Subcutaneous abdominal adipose tissue (tissue), 5 donors: ENCODE measurements at regions not wholly inside any gene's neighbourhood (a gene's known extent, or its start where the extent isn't known, plus 50 kb on each side); places are given as distances from the start of the nearest gene placed in this dataset.
"Not testable (repeated sequence)": the region's sequence is repeated elsewhere in the genome, so short reads cannot be mapped to it uniquely, and the experiment has no call there.

ENCODE experiments used
- H3K27ac ChIP-seq: one replicate; pipeline ENCODE4 v1.7.0; 2013; ENCODE audit warnings: low read depth, mild to moderate bottlenecking, inconsistent platforms, low read length, moderate library complexity
- H3K27me3 ChIP-seq, 5 donors: one replicate each; pipeline ENCODE4 v1.7.0; 2013; ENCODE audit warnings: low read length in 5 of 5, inconsistent platforms in 1 of 5; ENCODE audit not compliant: control insufficient read depth in 5 of 5, insufficient read depth in 4 of 5
- H3K36me3 ChIP-seq, 5 donors: one replicate each; pipeline ENCODE4 v1.7.0; 2013; ENCODE audit warnings: low read length in 5 of 5; ENCODE audit not compliant: control insufficient read depth in 5 of 5, insufficient read depth in 5 of 5
- H3K4me1 ChIP-seq, 5 donors: one replicate each; pipeline ENCODE4 v1.7.0; 2013; ENCODE audit warnings: low read length in 5 of 5, mild to moderate bottlenecking in 3 of 5, moderate library complexity in 1 of 5; ENCODE audit not compliant: control insufficient read depth in 5 of 5, insufficient read depth in 5 of 5
- H3K4me3 ChIP-seq, 5 donors: one replicate each; pipeline ENCODE4 v1.7.0; 2013; ENCODE audit warnings: low read length in 5 of 5, low read depth in 1 of 5
- H3K9ac ChIP-seq, 5 donors: one replicate each; pipeline ENCODE4 v1.7.0; 2013; ENCODE audit warnings: low read length in 5 of 5, mild to moderate bottlenecking in 4 of 5, moderate library complexity in 3 of 5
- H3K9me3 ChIP-seq, 5 donors: one replicate each; pipeline ENCODE4 v1.7.0; 2013; ENCODE audit warnings: low read length in 5 of 5; ENCODE audit not compliant: control insufficient read depth in 5 of 5
- donor health status: healthy.
- donor health status: healthy.
- donor health status: healthy.
- donor health status: healthy.
- donor health status: healthy.

DNA sequence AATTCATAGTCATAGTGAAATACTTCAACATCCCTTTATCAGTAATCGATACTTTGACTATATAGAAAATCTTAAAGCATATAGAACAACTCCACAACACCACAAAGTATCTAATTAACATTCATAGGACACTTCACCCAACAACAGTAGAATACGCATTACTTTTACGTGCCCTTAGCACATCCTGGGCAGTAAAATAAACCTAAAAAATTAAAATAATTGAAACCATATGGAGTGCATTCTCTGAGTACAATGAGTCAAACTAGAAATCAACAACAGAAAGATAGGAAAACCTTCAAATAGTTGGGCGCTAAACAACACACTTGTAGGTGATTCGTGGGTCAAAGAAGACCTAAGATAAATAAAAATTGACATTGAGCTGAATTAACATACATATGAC lies 442.9 kb downstream of the SUCLG1 start:
- H3K4me1 ChIP-seq, result no peaks in the 10 kb centered on the region
- H3K27me3 ChIP-seq, result no peaks in the 10 kb centered on the region
- H3K9ac ChIP-seq, result no peak overlapping the region
- no peak overlapping the region for H3K4me3 ChIP-seq
- no peak overlapping the region for H3K27ac ChIP-seq
- H3K9me3 ChIP-seq, result peaks cover 0 to 3% (median 0%) of the 10 kb centered on the region in 5 donors
- H3K36me3 ChIP-seq, result no peaks in the 10 kb centered on the region

DNA sequence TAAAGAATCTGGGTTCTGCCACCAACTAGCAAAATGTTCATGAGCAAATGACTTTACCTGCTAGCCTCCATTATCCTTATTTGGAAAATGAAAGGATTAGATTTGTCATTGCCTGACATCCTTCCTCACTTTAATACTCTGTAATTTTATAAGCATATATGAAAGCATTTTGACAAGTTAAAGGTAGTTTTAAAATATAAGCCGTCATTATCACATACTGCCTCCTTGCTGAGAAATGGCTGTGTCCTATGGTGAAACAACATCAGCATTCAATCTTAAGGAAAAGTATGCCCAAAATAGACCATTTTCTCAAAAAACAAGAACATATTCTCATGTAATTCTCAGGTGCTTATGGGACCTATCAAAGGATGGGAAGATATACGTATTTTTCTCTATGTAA lies 461.2 kb downstream of the SUCLG1 start:
- Histone ChIP-seq H3K27ac (no peak overlapping the region), H3K4me3 (no peak overlapping the region), H3K9ac (no peak overlapping the region), H3K27me3 (no peaks in the 10 kb centered on the region), H3K4me1 (no peaks in the 10 kb centered on the region), H3K36me3 (no peaks in the 10 kb centered on the region), H3K9me3 (no peaks in the 10 kb centered on the region)

DNA sequence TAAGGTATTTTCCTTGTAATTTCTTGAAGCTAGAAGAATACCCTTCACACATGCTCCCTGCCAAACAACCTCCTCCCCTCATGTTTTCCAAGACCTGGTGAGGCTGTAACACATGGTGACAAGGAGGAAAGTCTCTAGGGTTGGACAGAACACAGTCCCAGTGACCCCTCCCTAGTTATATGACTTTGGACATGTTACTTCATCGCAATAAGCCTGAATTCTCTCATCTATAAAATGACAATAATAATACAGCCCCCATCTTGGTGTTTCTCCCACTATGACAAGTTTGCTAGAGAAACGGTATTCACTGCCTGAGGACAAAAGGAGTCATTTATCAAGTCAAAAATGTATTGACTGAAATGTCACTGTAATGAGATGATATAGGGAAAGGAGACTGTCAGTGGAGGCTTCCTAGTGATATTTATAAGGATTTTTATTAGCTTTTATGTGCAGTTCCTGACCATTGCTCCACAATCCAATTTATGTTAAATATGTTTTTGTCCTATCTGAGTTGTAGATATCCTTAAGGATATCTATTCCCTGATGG lies 464.4 kb downstream of the SUCLG1 start:
- H3K4me3 ChIP-seq, result no peak overlapping the region
- H3K27me3 ChIP-seq, result no peaks in the 10 kb centered on the region
- H3K4me1 ChIP-seq, result no peaks in the 10 kb centered on the region
- no peaks in the 10 kb centered on the region for H3K36me3 ChIP-seq
- no peak overlapping the region for H3K27ac ChIP-seq
- no peak overlapping the region for H3K9ac ChIP-seq
- H3K9me3 ChIP-seq, result peaks cover 0 to 2% (median 0%) of the 10 kb centered on the region in 5 donors

GRCh38 chr2:83993873-83994632 lies 465.0 kb downstream of the SUCLG1 start:
- Histone ChIP-seq H3K36me3 (no peaks in the 10 kb centered on the region), H3K4me1 (no peaks in the 10 kb centered on the region), H3K27ac (no peak overlapping the region), H3K4me3 (no peak overlapping the region), H3K9ac (no peak overlapping the region), H3K27me3 (no peaks in the 10 kb centered on the region), H3K9me3 (peaks cover 0 to 5% (median 0%) of the 10 kb centered on the region in 5 donors)

DNA sequence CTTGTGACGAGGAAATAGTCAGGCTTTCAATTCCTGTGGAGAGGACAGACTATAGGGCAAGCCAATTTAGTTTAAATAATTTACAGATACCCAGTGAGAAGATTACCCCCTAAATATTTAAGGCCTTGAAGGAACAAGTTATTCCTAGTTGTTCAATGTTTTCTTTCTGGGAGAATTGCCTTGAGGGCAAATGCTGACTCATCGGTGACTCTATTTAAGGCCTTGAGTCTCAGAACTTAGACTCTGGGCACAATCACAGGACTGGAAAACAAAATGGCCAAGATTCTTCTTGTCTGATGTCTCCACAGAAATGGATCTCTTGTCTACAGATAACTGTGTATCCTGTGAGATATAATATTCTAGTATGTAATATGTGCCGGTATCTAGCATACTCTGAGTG lies 467.1 kb downstream of the SUCLG1 start:
- Histone ChIP-seq H3K27ac (no peak overlapping the region), H3K27me3 (no peaks in the 10 kb centered on the region), H3K9ac (no peak overlapping the region), H3K4me1 (no peaks in the 10 kb centered on the region), H3K36me3 (no peaks in the 10 kb centered on the region), H3K4me3 (no peak overlapping the region), H3K9me3 (peaks cover 0 to 5% (median under 1%) of the 10 kb centered on the region in 5 donors)

GRCh38 chr2:83990636-83991035 lies 468.4 kb downstream of the SUCLG1 start:
- Histone ChIP-seq H3K27ac (no peak overlapping the region), H3K27me3 (no peaks in the 10 kb centered on the region), H3K9me3 (peaks cover 0 to 5% (median 3%) of the 10 kb centered on the region in 5 donors), H3K36me3 (no peaks in the 10 kb centered on the region), H3K9ac (no peak overlapping the region), H3K4me1 (no peaks in the 10 kb centered on the region), H3K4me3 (no peak overlapping the region)

DNA sequence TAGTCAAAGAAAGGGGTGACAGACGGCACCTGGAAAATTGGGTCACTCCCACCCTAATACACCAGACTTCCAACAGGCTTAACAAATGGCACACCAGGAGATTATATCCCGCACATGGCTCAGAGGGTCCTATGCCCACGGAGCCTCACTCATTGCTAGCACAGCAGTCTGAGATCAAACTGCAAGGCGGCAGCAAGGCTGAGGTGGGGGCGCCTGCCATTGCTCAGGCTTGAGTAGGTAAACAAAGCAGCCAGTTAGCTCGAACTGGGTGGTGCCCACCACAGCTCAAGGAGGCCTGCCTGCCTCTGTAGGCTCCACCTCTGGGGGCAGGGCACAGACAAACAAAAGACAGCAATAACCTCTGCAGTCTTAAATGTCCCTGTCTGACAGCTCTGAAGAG lies 482.5 kb downstream of the SUCLG1 start:
- H3K27ac ChIP-seq, H3K9ac ChIP-seq, H3K4me1 ChIP-seq, H3K9me3 ChIP-seq, H3K4me3 ChIP-seq, H3K36me3 ChIP-seq, H3K27me3 ChIP-seq: not testable (repeated sequence)

GRCh38 chr2:83972128-83972527 lies 487.0 kb downstream of the SUCLG1 start:
- Histone ChIP-seq H3K27ac (no peak overlapping the region), H3K36me3 (no peaks in the 10 kb centered on the region), H3K9ac (no peak overlapping the region), H3K9me3 (no peaks in the 10 kb centered on the region), H3K4me1 (no peaks in the 10 kb centered on the region), H3K27me3 (no peaks in the 10 kb centered on the region), H3K4me3 (no peak overlapping the region)

DNA sequence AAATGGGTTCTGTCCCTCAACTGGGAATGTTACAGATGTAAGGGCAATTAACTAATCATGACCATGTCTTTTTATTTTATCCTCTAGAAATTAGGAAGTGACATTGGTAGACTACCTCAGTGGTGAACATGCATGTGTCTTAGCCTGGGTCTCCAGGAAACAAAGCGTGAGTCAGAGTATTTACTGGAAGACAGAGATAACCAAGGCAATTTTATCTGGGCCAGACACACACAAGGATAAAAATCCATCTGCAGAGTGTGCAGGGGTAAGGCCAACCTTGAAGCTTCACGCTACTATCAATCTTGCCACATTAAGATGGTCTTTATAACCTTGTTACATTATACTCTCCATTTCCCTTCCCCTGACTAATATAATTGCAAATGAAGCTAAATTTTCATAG lies 487.5 kb downstream of the SUCLG1 start:
- H3K9me3 ChIP-seq, result no peaks in the 10 kb centered on the region
- H3K4me3 ChIP-seq, result no peak overlapping the region
- H3K36me3 ChIP-seq, result no peaks in the 10 kb centered on the region
- H3K27ac ChIP-seq, result no peak overlapping the region
- no peaks in the 10 kb centered on the region for H3K27me3 ChIP-seq
- no peak overlapping the region for H3K9ac ChIP-seq
- H3K4me1 ChIP-seq, result no peaks in the 10 kb centered on the region

- H3K27ac ChIP-seq, result no peak overlapping the region
These were observed 488.7 kb downstream of the SUCLG1 start for GRCh38 chr2:83970217-83970929.

More at GRCh38 chr2:83970217-83970929, 488.7 kb downstream of the SUCLG1 start:
- Histone ChIP-seq H3K4me3 (no peak overlapping the region), H3K4me1 (no peaks in the 10 kb centered on the region), H3K36me3 (no peaks in the 10 kb centered on the region), H3K27me3 (no peaks in the 10 kb centered on the region), H3K9me3 (no peaks in the 10 kb centered on the region), H3K9ac (no peak overlapping the region)
